Tibial nerve (tissue), 4 donors: ENCODE measurements at regions not wholly inside any gene's neighbourhood (a gene's known extent, or its start where the extent isn't known, plus 50 kb on each side); places are given as distances from the start of the nearest gene placed in this dataset.

Experiments used
- EP300 ChIP-seq, 2 donors: sonication (generic); formaldehyde crosslinking; IDR thresholded peaks; one replicate each; pipeline ENCODE4 v1.6.1; 2017; ENCODE audit warnings: antibody characterized with exemption in 2 of 2, mild to moderate bottlenecking in 1 of 2
- POLR2A ChIP-seq, 2 donors: fragments of 450-650 bp; IDR thresholded peaks; one replicate each; pipeline ENCODE4 v1.6.1; 2017; ENCODE audit warnings: antibody characterized with exemption in 2 of 2, mild to moderate bottlenecking in 2 of 2, moderate library complexity in 2 of 2
- TF ChIP-seq, protein P1 (sequence below), 5 experiments: fragments of 200-600 bp in 3 of 5; fragments of 450-650 bp in 2 of 5; sonication (generic) in 3 of 5; IDR thresholded peaks; one replicate each; pipeline ENCODE4 v1.5.1; 2016 to 2019; ENCODE audit warnings: antibody characterized with exemption in 5 of 5, mild to moderate bottlenecking in 3 of 5, moderate library complexity in 2 of 5

DNA sequence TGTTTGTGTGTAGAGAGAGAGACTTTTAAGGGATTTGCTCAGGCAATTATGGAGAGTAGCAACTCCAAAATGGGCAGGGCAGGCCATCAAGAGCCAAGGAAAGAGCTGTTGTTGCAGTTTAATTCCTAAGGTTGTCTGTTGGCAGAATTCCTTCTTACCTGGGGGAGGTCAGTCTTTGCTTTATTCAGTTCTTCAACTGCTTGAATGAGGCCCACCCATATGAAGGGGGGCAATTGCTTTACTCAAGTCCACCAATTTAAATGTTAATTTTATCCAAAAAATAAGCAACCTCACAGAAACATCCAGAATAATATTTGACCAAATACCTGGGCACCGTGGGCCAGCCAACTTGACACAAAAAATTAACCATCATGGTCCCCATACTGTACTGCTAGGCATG is 137.7 kb upstream of the KLHL25 start:
- TF ChIP-seq, protein P1, sequence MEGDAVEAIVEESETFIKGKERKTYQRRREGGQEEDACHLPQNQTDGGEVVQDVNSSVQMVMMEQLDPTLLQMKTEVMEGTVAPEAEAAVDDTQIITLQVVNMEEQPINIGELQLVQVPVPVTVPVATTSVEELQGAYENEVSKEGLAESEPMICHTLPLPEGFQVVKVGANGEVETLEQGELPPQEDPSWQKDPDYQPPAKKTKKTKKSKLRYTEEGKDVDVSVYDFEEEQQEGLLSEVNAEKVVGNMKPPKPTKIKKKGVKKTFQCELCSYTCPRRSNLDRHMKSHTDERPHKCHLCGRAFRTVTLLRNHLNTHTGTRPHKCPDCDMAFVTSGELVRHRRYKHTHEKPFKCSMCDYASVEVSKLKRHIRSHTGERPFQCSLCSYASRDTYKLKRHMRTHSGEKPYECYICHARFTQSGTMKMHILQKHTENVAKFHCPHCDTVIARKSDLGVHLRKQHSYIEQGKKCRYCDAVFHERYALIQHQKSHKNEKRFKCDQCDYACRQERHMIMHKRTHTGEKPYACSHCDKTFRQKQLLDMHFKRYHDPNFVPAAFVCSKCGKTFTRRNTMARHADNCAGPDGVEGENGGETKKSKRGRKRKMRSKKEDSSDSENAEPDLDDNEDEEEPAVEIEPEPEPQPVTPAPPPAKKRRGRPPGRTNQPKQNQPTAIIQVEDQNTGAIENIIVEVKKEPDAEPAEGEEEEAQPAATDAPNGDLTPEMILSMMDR (IDR thresholded peaks at IDR 0.05): no peak
- TF ChIP-seq POLR2A (IDR thresholded peaks at IDR 0.05) (no peak), EP300 (IDR thresholded peaks at IDR 0.05) (no peak)
